Stimulated activated CD8-positive, alpha-beta memory T cell treated with anti-CD3 and anti-CD28 coated beads, Interleukin-4, amount 100 ng/mL, for 4 hours (primary cell): ENCODE measurements at regions not wholly inside any gene's neighbourhood (a gene's known extent, or its start where the extent isn't known, plus 50 kb on each side); places are given as distances from the start of the nearest gene placed in this dataset.
"Not testable (repeated sequence)": the region's sequence is repeated elsewhere in the genome, so short reads cannot be mapped to it uniquely, and the experiment has no call there.

Experiments
- DNase-seq, 2 donors: peaks; one replicate each; pipeline ENCODE4 v3.0.0-alpha.2; 2020; ENCODE audit warnings: low read depth in 2 of 2, low spot score in 1 of 2

DNA sequence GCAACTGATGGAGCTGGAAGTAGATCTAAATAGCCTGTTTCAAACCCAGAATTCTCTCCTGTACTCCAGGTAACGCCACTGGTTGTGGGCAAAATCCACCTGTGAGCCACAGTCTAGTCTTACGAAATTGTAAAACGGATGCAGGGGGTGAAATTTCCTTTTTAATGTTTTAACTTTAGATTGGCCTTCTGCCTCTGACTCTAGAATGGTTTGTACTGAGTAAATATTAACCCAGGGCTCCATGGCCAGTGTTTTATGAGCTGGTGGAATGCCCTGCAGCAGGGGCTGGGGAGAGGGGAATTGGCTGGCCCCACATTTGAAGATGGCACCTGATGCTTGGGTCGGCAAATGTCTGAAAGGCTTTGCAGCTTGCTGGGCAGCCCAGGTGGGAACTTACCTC, 156.6 kb downstream of the MYCN start:
- no peak for DNase-seq

DNA sequence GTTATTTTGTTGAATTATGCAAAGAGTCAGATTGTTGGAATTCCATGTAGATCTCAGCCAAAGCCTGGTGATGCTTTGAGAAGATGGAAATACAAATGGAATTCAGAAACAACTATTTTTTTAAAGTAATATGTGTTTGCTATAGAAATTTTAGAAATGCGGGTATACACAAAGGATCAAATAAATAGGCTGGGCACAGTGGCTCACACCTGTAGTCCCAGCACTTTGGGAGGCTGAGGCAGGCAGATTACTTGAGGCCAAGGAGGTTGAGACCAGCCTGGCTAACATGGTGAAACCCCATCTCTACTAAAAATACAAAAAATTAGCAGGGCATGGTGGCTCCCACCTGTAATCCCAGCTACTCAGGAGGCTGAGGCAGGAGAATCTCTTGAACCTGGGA, 155.1 kb downstream of the MYCN start:
- DNase-seq = not testable (repeated sequence)

- DNase-seq = no peak
Measured at GRCh38 chr2:16094811-16095210, 154.5 kb downstream of the MYCN start.

GRCh38 chr2:16093639-16094529, 153.5 kb downstream of the MYCN start:
- no peak for DNase-seq

- DNase-seq = no peak
Measured at GRCh38 chr2:16092861-16093638, 152.7 kb downstream of the MYCN start.

- no peak for DNase-seq
Measured at GRCh38 chr2:16091576-16092282, 151.4 kb downstream of the MYCN start.

GRCh38 chr2:16090650-16091575, 150.6 kb downstream of the MYCN start:
- DNase-seq = no peak

- DNase-seq = not testable (repeated sequence)
Measured at GRCh38 chr2:16089491-16089890, 149.1 kb downstream of the MYCN start.

DNA sequence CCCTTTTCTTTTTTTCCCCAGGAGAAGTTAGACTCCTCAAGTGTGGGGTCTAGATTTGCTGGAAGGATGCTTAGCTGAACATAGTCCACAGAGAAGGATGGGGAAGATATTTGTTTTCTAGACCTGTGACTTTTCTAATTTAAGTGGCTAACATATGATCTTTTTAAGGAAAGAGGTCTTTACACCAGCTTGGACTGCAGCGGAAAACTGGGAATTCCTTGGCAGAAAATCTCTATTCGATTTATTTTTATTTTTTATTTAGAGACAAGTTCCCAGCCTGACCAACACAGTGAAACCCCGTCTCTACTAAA, 148.4 kb downstream of the MYCN start:
- no peak for DNase-seq

GRCh38 chr2:16088035-16088801, 147.9 kb downstream of the MYCN start:
- no peak for DNase-seq

DNA sequence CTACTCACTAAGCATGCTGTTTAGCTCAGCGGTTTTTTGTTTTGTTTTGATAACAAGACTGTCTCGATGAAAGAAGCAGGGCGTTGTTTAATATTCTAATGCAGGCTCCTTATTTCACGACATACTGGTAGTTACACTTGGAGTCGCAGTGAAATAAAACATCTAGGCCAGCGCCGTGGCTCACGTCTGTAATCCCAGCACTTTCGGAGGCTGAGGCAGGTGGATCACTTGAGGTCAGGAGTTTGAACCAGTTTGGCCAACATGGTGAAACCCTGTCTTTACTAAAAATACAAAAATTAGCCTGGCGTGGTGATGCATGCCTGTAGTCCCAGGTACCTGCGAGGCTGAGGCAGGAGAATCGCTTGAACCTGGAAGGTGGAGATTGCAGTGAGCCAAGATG, 145.8 kb downstream of the MYCN start:
- not testable (repeated sequence) for DNase-seq

DNA sequence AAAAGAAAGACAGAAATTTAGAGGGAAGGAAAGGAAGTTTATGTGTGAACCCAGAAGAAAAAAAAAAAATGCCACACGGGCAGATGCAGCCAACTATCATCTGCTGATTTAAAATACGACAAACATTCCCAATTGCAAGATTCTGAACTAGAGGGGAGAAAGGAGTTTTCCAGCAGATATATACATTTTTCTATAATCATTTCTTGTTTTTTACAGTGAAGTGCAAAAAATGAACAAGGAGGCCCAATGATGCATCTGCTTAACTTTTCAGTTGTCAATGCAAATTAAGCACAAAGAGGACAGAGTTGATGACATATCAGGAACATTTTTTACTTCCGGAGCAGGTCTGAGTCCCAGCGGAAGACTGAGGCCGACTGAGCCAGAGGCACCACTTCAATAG, 144.7 kb downstream of the MYCN start:
- DNase-seq = no peak

DNA sequence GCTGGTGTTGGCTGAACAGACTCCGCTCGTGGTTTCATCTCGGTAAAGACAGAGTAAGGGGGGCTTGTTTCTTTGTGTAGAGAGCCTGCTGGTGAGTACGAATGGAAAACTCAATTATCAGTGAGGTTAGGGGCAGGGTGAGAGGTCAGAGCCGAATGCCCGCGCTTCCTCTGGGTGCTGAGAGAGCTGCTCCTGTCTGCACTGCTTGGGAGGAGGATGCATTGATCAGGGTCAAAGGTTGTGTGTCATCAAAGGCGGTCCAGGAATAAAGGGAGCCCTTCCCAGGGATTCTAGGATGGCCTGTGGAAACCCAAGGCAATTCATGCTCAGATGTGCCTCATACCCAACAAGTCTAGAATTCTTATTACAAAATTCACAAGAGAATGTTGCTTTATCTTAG, 143.9 kb downstream of the MYCN start:
- no peak for DNase-seq

DNA sequence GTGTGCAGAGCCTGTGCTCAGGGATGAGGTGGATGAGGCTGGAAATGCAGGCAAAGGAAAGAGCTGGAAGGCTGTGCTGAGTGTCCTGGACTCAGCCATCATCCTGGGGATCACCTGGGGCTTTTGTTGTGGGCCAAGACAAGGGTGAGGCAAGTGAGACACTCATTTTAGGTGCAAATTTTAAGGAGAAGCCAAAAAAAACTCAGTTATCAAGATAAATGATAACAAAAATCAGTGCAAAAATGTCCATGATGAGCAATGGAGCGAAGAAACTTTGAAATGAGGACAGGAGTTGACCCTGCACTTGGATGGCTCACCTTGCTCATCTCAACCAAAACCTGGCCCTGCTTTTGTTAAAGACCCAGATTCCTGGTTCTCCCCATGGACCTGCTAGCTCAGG, 141.9 kb downstream of the MYCN start:
- no peak for DNase-seq

DNA sequence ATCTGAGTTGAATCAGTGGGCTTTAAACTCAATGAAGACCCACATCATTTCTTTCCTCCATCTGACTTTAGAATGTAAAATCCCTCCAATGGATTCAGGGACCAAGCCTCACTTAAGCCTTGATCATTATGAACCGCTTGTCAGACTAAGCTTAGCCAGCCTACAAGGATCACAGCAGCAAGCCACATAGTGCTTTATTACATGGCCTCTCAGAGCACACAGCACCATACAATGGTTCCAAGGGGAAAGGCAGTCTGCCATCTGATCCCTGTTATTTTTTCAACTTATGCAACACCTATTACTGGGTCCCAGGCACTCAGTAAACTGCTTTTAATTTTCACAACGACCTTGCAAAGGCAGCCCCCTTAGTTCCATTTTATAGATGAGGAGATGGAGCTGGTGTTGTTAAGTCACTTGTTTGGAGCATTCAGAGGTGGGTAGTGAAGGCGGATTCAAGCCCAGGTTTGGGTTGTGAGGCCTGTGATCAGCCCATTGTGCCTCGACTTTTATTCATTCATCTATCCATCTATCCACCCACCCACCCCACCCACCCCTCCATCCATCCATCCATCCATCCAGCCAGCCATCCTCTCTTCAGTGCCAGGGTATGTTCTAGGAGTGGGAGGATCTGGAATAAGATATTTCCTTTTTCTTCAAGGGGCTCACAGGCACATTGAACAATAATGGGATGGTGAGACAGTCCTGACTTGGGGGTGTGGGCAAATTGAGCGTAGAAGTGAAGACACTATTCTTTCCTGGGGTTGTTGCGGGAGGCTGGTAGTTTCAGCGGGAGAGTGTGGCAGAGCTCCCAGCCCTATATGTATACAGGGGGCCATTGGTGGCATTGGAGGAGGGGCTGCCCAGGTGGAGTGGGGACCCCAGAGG, 141.2 kb downstream of the MYCN start:
- no peak for DNase-seq

GRCh38 chr2:16080516-16080915, 140.2 kb downstream of the MYCN start:
- no peak for DNase-seq

DNA sequence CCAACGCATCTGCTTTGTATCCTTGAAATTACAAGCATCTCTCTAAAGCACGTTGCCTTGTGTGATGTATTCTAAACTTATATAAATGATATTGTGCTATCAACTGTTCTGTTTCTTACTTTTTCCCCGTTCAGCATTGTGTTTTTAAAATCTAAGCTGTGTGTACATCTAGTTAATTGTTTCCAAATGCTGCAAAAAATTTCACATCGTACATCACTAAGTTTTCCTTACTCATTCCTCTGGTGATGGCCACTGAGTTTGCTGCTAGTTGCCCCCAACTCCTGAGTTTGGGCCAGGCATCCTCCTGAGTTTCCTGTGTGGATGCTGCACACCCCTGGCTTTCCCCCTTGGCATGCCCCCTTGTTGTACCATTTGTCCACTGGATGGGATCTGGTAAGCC, 139.7 kb downstream of the MYCN start:
- DNase-seq = no peak

- no peak for DNase-seq
Measured at GRCh38 chr2:16079637-16080036, 139.3 kb downstream of the MYCN start.

DNA sequence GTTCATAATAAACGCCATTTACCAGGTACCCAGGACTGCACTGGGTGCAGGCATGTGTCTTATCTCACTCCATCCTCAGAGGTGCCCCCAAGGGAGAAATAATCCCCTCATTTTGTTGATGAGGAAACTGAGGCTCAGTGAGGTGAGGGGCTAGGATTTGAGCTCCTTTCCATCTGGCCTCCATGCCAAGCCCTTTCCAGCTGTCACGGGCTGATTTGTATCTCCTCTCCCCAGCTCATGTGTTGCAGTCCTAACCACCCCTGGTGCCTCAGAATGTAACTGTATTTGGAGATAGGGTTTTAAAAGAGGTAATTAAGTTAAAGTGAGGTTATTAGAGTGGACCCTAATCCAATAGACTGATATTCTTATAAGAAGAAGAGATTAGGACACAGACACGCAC, 137.3 kb downstream of the MYCN start:
- DNase-seq = no peak
